ENCODE measurements at regions not wholly inside any gene's neighbourhood (a gene's known extent, or its start where the extent isn't known, plus 50 kb on each side); places are given as distances from the start of the nearest gene placed in this dataset.

- DNase-seq (ENCODE audit: low read depth) (no peak), FAIRE-seq (no peak)
- no peak for TF ChIP-seq EZH2 (IDR thresholded peaks at IDR 0.05; ENCODE audit: insufficient read depth, low read length)
- TF ChIP-seq, protein P1, sequence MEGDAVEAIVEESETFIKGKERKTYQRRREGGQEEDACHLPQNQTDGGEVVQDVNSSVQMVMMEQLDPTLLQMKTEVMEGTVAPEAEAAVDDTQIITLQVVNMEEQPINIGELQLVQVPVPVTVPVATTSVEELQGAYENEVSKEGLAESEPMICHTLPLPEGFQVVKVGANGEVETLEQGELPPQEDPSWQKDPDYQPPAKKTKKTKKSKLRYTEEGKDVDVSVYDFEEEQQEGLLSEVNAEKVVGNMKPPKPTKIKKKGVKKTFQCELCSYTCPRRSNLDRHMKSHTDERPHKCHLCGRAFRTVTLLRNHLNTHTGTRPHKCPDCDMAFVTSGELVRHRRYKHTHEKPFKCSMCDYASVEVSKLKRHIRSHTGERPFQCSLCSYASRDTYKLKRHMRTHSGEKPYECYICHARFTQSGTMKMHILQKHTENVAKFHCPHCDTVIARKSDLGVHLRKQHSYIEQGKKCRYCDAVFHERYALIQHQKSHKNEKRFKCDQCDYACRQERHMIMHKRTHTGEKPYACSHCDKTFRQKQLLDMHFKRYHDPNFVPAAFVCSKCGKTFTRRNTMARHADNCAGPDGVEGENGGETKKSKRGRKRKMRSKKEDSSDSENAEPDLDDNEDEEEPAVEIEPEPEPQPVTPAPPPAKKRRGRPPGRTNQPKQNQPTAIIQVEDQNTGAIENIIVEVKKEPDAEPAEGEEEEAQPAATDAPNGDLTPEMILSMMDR (IDR thresholded peaks at IDR 0.05; ENCODE audit: insufficient read depth, low read depth, low read length), result no peak
- Mint-ChIP-seq H3K9me3 (ENCODE audit: unreplicated experiment) (peaks cover 2% of the 10 kb centered on the region), H3K4me3 (ENCODE audit: unreplicated experiment) (no peak overlapping the region), H3K4me1 (ENCODE audit: low read depth, unreplicated experiment) (peaks cover 10% of the 10 kb centered on the region), H3K27me3 (ENCODE audit: low read depth, unreplicated experiment) (peaks cover 9% of the 10 kb centered on the region), H3K27ac (ENCODE audit: unreplicated experiment) (peak overlapping the region; percentile 50), H3K36me3 (ENCODE audit: low read depth, unreplicated experiment) (no peaks in the 10 kb centered on the region)
- H3K27me3 ChIP-seq (ENCODE audit: insufficient read depth, low read length), result peaks cover 4% of the 10 kb centered on the region
- no peaks in the 10 kb centered on the region for H4K20me1 ChIP-seq (ENCODE audit: insufficient read depth, low read length)
- H3K4me3 ChIP-seq (ENCODE audit: insufficient read depth, low read depth, low read length), result no peak overlapping the region
- no peaks in the 10 kb centered on the region for H3K9me3 ChIP-seq (ENCODE audit: insufficient read depth, low read depth, low read length)
- no peaks in the 10 kb centered on the region for H3K79me2 ChIP-seq (ENCODE audit: insufficient read depth, low read length)
- H3K9ac ChIP-seq (ENCODE audit: low read length), result no peak overlapping the region
- H3K4me1 ChIP-seq (ENCODE audit: insufficient read depth, low read length), result no peaks in the 10 kb centered on the region
- no peaks in the 10 kb centered on the region for H3K36me3 ChIP-seq (ENCODE audit: insufficient read depth, low read length)
- no peak overlapping the region for H2AFZ ChIP-seq (ENCODE audit: low read depth, low read length)
- no peak overlapping the region for H3K27ac ChIP-seq (ENCODE audit: low read depth, low read length)
- H3K4me2 ChIP-seq (ENCODE audit: low read length), result no peak overlapping the region
These were observed 155.1 kb upstream of the CAMK1G start for GRCh38 chr1:209428241-209428921.

DNA sequence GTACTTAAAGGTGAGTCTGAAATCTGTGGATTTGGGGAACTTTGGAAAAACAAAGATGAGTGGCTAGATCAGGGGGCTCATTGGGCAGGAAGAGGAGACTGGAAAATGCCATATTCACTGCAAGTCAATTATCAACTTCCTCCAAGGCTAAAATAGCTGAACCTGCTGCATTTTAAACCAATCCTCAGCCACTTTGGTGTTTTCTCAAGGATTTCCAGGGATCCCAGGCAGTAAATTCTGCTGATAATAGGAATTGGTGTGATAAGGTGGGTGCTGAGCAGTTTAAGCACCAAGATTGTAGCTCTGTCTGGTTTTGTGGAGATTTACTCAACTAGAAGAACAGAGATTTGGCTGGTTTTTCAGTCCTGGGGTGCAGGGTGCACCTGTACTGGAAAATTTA is 153.9 kb upstream of the CAMK1G start:
- Histone ChIP-seq H3K79me2 (ENCODE audit: insufficient read depth, low read length) (no peaks in the 10 kb centered on the region), H3K4me1 (ENCODE audit: insufficient read depth, low read length) (peaks cover 4% of the 10 kb centered on the region), H2AFZ (ENCODE audit: low read depth, low read length) (no peak overlapping the region), H3K27me3 (ENCODE audit: insufficient read depth, low read length) (no peaks in the 10 kb centered on the region), H3K4me3 (ENCODE audit: insufficient read depth, low read depth, low read length) (no peak overlapping the region), H3K9me3 (ENCODE audit: insufficient read depth, low read depth, low read length) (no peaks in the 10 kb centered on the region), H4K20me1 (ENCODE audit: insufficient read depth, low read length) (no peaks in the 10 kb centered on the region), H3K9ac (ENCODE audit: low read length) (no peak overlapping the region), H3K27ac (ENCODE audit: low read depth, low read length) (no peak overlapping the region), H3K4me2 (ENCODE audit: low read length) (no peak overlapping the region), H3K36me3 (ENCODE audit: insufficient read depth, low read length) (no peaks in the 10 kb centered on the region)
- Mint-ChIP-seq H3K36me3 (ENCODE audit: low read depth, unreplicated experiment) (no peaks in the 10 kb centered on the region), H3K9me3 (ENCODE audit: unreplicated experiment) (peaks cover 2% of the 10 kb centered on the region), H3K4me1 (ENCODE audit: low read depth, unreplicated experiment) (peaks cover 20% of the 10 kb centered on the region), H3K27ac (ENCODE audit: unreplicated experiment) (no peak overlapping the region), H3K27me3 (ENCODE audit: low read depth, unreplicated experiment) (peaks cover 9% of the 10 kb centered on the region), H3K4me3 (ENCODE audit: unreplicated experiment) (peak overlapping the region; percentile 34)
- no peak for TF ChIP-seq EZH2 (IDR thresholded peaks at IDR 0.05; ENCODE audit: insufficient read depth, low read length)
- TF ChIP-seq, protein P1 (IDR thresholded peaks at IDR 0.05; ENCODE audit: insufficient read depth, low read depth, low read length), result no peak
- DNase-seq (ENCODE audit: low read depth) (no peak), FAIRE-seq (no peak)

- Histone ChIP-seq H3K36me3 (ENCODE audit: insufficient read depth, low read length) (no peaks in the 10 kb centered on the region), H4K20me1 (ENCODE audit: insufficient read depth, low read length) (no peaks in the 10 kb centered on the region), H3K4me3 (ENCODE audit: insufficient read depth, low read depth, low read length) (no peak overlapping the region), H3K9me3 (ENCODE audit: insufficient read depth, low read depth, low read length) (no peaks in the 10 kb centered on the region), H3K27me3 (ENCODE audit: insufficient read depth, low read length) (no peaks in the 10 kb centered on the region), H2AFZ (ENCODE audit: low read depth, low read length) (no peak overlapping the region), H3K27ac (ENCODE audit: low read depth, low read length) (no peak overlapping the region), H3K4me1 (ENCODE audit: insufficient read depth, low read length) (peaks cover 4% of the 10 kb centered on the region), H3K9ac (ENCODE audit: low read length) (no peak overlapping the region), H3K79me2 (ENCODE audit: insufficient read depth, low read length) (no peaks in the 10 kb centered on the region), H3K4me2 (ENCODE audit: low read length) (no peak overlapping the region)
- no peak for TF ChIP-seq EZH2 (IDR thresholded peaks at IDR 0.05; ENCODE audit: insufficient read depth, low read length)
- TF ChIP-seq, protein P1 (IDR thresholded peaks at IDR 0.05; ENCODE audit: insufficient read depth, low read depth, low read length), result no peak
- DNase-seq (ENCODE audit: low read depth), result no peak
- no peak overlapping the region for H3K27ac Mint-ChIP-seq (ENCODE audit: unreplicated experiment)
- peak overlapping the region; percentile 46 for H3K4me3 Mint-ChIP-seq (ENCODE audit: unreplicated experiment)
- FAIRE-seq, result no peak
- H3K27me3 Mint-ChIP-seq (ENCODE audit: low read depth, unreplicated experiment), result peaks cover 9% of the 10 kb centered on the region
- H3K36me3 Mint-ChIP-seq (ENCODE audit: low read depth, unreplicated experiment), result no peaks in the 10 kb centered on the region
- H3K9me3 Mint-ChIP-seq (ENCODE audit: unreplicated experiment), result peaks cover 2% of the 10 kb centered on the region
- peaks cover 25% of the 10 kb centered on the region for H3K4me1 Mint-ChIP-seq (ENCODE audit: low read depth, unreplicated experiment)
These were observed 153.4 kb upstream of the CAMK1G start for GRCh38 chr1:209430107-209430506.
